HG02642 (cell line): ENCODE measurements at regions not wholly inside any gene's neighbourhood (a gene's known extent, or its start where the extent isn't known, plus 50 kb on each side); places are given as distances from the start of the nearest gene placed in this dataset.
"Not testable (repeated sequence)": the region's sequence is repeated elsewhere in the genome, so short reads cannot be mapped to it uniquely, and the experiment has no call there.

Experiments
- ATAC-seq: cut with Tn5 transposase; IDR thresholded peaks from one replicate; pipeline ENCODE4 v1.9.1; 2021; ENCODE audit warnings: mild to moderate bottlenecking; ENCODE audit not compliant: unreplicated experiment, poor library complexity

GRCh38 chr11:96447208-96448110, 57.6 kb downstream of the JRKL start:
- ATAC-seq, result no peak

GRCh38 chr11:96448225-96448624, 58.4 kb downstream of the JRKL start:
- ATAC-seq, result no peak

GRCh38 chr11:96456111-96456510, 66.3 kb downstream of the JRKL start:
- ATAC-seq, result no peak

GRCh38 chr11:96459751-96460150, 69.9 kb downstream of the JRKL start:
- no peak for ATAC-seq

- ATAC-seq, result no peak
Measured at GRCh38 chr11:96461871-96462270, 72.1 kb downstream of the JRKL start.

- ATAC-seq, result peak; percentile 80
Measured at GRCh38 chr11:96464700-96465307, 75.0 kb downstream of the JRKL start.

GRCh38 chr11:96465512-96465911, 75.7 kb downstream of the JRKL start:
- ATAC-seq, result no peak

- no peak for ATAC-seq
Measured at GRCh38 chr11:96466607-96467006, 76.8 kb downstream of the JRKL start.

GRCh38 chr11:96469776-96470175, 80.0 kb downstream of the JRKL start:
- ATAC-seq, result no peak

GRCh38 chr11:96470521-96470920, 80.7 kb downstream of the JRKL start:
- ATAC-seq, result no peak

GRCh38 chr11:96472085-96472484, 82.3 kb downstream of the JRKL start:
- ATAC-seq, result peak; percentile 87

- no peak for ATAC-seq
Measured at GRCh38 chr11:96474263-96474662, 84.5 kb downstream of the JRKL start.

GRCh38 chr11:96481204-96481603, 91.4 kb downstream of the JRKL start:
- no peak for ATAC-seq

GRCh38 chr11:96481771-96482170, 92.0 kb downstream of the JRKL start:
- no peak for ATAC-seq

GRCh38 chr11:96482193-96482592, 92.4 kb downstream of the JRKL start:
- ATAC-seq, result no peak

GRCh38 chr11:96483374-96483955, 93.7 kb downstream of the JRKL start:
- no peak for ATAC-seq

GRCh38 chr11:96484361-96484760, 94.5 kb downstream of the JRKL start:
- no peak for ATAC-seq

GRCh38 chr11:96486890-96487611, 97.2 kb downstream of the JRKL start:
- no peak for ATAC-seq

- ATAC-seq, result not testable (repeated sequence)
Measured at GRCh38 chr11:96488911-96489310, 99.1 kb downstream of the JRKL start.

GRCh38 chr11:96500440-96500839, 110.6 kb downstream of the JRKL start:
- no peak for ATAC-seq

GRCh38 chr11:96506041-96506440, 116.2 kb downstream of the JRKL start:
- ATAC-seq, result no peak
